CD4-positive, alpha-beta T cell treated with Interleukin-6 for 4 hours (primary cell): ENCODE measurements at regions not wholly inside any gene's neighbourhood (a gene's known extent, or its start where the extent isn't known, plus 50 kb on each side); places are given as distances from the start of the nearest gene placed in this dataset.
"Not testable (repeated sequence)": the region's sequence is repeated elsewhere in the genome, so short reads cannot be mapped to it uniquely, and the experiment has no call there.

ENCODE experiments used
- DNase-seq: peaks from one replicate; pipeline ENCODE4 v3.0.0-alpha.2; 2020; ENCODE audit warnings: mixed read lengths

- DNase-seq = no peak
Measured at GRCh38 chr3:5358911-5359310, 171.4 kb downstream of the EDEM1 start.

DNA sequence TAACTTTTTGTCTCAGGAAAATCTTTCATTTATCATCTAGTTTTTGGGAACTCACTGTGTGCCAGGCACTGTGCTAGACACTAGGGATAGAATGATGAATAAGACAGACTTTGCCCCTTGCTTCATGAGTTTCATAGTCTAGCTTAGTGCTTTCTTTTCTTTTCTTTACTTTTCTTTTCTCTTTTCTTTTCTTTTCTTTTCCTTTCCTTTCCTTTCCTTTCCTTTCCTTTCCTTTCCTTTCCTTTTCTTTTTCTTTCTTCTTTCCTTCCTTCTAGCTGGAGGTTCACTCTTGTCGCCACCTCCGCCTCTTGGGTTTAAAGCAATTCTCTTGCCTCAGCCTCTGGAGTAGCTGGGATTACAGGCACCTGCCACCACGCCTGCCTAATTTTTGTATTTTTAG, 172.9 kb downstream of the EDEM1 start:
- DNase-seq = no peak

- DNase-seq = no peak
Measured at GRCh38 chr3:5366746-5367145, 179.2 kb downstream of the EDEM1 start.

- not testable (repeated sequence) for DNase-seq
Measured at GRCh38 chr3:5371555-5371954, 184.0 kb downstream of the EDEM1 start.

GRCh38 chr3:5376761-5377160, 189.3 kb downstream of the EDEM1 start:
- no peak for DNase-seq

- not testable (repeated sequence) for DNase-seq
Measured at GRCh38 chr3:5379266-5379665, 191.8 kb downstream of the EDEM1 start.

- not testable (repeated sequence) for DNase-seq
Measured at GRCh38 chr3:5383486-5384263, 196.2 kb downstream of the EDEM1 start.

DNA sequence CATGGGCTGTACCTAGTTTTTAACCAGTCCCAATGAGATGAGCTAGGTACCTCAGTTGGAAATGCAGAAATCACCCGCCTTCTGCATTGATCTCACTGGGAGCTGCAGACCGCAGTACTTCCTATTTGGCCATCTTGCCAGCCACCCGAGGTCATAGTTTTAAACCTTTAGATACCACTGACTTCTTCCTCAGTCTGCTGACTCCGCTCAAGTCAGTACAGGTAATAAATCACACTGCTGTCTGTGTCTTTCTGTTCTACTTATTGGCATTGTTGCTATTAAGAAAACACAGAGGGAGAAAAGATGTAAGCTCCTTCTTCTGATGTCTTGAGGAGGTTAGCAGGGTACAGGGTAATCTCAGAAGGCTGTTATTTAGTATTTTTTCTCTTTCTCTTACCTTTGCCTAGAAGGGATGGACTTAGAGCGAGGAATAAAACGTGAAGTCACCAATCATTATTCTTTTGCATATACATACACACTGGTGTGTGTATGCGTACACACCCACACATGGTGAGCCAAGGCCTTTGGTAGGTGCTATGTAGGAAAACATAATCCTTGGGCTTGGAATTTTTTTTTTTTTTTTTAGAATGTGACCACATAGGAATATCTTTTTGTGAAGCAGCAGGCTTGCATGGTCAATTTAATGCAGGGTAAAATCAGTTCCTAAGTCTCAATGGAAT, 197.2 kb downstream of the EDEM1 start:
- DNase-seq = no peak

- DNase-seq = no peak
Measured at GRCh38 chr3:5388091-5388490, 200.6 kb downstream of the EDEM1 start.

- no peak for DNase-seq
Measured at GRCh38 chr3:5389057-5389456, 201.6 kb downstream of the EDEM1 start.

- DNase-seq = no peak
Measured at GRCh38 chr3:5390221-5390620, 202.7 kb downstream of the EDEM1 start.

DNA sequence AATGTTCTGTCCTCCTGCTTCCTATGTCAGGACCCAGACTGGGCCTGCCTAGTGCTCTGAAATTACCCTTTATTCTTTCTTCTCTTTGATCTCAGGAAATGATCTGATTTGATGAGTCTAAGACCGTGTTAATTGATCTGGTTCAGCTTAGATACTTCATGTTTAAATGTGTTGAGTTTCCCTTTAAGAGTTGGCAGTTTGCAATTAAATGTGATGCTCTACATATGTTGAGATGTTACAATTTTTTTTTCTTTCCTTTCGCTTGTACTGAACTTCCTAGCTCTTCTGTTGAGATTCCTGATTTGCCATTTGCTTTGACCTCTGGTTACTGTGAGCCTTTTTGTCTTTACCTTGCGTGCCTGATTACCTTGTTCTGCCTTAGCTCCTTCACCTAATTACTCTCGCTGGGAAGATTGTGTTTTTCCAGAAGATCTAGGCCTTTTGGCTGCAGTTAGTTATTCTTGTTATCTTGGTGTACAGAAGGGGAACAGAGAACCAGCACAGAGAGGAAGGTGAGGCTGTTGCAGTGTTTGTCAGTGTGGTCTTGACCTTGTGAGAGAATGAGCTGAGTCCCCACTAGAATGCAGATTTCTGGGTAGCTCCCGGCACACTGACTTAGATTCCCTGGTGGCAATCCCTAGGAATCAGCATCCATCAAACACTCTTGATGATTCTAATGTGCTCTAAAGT, 203.6 kb downstream of the EDEM1 start:
- DNase-seq = no peak

DNA sequence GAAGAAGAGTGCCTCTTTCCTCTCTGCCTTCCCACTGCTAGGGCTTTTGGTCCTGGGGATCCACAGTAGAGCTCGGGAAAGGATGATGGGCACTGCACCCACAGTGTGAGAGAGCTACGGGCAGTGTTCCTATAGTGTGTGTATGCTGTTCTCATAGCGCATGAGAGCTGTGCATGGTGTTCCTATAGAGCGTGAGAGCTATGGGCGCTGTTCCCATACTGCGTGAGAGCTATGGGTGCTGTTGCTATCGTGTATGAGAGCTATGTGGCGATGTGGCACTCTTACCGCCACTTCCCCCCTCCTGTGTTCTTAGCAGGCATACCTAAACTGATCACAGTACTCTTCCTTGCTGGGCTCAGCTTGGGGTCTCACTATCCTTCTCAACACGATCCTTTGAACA, 213.5 kb downstream of the EDEM1 start:
- no peak for DNase-seq

GRCh38 chr3:5404718-5405117, 217.2 kb downstream of the EDEM1 start:
- DNase-seq = no peak

- DNase-seq = no peak
Measured at GRCh38 chr3:5411786-5412185, 224.3 kb downstream of the EDEM1 start.

DNA sequence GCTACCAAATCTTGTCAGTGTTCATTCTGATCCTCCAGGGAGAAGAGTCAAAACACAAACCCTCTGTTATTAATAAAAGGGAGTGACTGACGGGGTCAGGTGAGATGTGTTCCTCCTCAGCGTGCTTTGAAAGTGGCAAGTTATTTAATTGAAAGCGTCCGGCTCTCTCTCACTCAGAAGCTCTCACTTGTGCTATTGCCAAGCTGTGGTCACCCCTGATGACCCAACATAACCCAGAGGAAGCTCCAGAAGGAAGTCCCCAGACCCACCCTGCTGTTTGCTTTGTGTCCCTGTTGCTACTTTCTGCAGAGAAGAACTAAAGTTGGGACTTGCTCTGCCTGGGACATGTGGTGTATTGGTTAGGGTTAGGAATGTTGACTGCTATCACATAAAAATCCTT, 235.6 kb downstream of the EDEM1 start:
- no peak for DNase-seq

GRCh38 chr3:5423523-5423922, 236.0 kb downstream of the EDEM1 start:
- no peak for DNase-seq

DNA sequence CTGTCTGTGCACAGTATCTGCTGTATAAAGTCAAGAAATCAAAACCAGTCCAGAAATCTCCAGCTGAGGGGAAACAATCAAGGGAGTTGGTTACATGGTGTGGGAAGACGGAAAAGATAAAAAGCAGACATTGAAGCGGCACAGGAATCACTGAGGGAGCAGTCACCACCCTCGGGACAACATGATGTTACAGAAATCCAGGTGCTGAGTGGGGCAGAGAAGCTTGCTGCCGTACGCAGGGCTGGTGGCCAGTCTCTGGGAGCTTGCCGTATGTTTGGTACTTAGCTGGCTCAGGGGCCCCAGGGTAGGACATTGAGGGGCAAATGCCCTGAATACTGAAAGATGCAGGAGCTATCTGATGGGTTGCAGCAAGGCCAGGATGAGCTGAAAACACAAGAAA, 237.9 kb downstream of the EDEM1 start:
- DNase-seq = no peak

- DNase-seq = peak; percentile 57
Measured at GRCh38 chr3:5426094-5426883, 238.8 kb downstream of the EDEM1 start.

GRCh38 chr3:5427021-5427420, 239.5 kb downstream of the EDEM1 start:
- no peak for DNase-seq

DNA sequence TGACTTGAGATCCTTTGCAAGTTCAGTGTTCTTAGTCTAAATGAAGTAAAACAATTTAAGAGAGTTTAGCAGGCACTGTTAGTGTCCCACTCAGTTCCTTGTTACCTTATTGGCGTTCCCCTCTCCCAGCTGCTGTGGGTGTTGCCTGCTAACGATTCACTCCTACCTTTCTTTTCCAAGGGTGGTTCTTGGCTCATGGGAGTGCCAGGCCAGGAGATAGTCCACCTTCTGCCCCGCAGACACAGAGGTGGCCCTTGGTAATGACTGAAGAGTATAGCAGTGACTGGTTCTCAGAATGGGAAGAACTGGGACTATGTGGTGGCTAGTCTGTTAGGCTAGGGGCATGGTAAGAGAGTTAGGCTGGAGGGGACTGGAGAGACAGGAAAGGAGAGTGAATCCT, 240.4 kb downstream of the EDEM1 start:
- DNase-seq = no peak

GRCh38 chr3:5428607-5429516, 241.4 kb downstream of the EDEM1 start:
- DNase-seq = no peak
